ENCODE measurements at regions not wholly inside any gene's neighbourhood (a gene's known extent, or its start where the extent isn't known, plus 50 kb on each side); places are given as distances from the start of the nearest gene placed in this dataset.
"Not testable (repeated sequence)": the region's sequence is repeated elsewhere in the genome, so short reads cannot be mapped to it uniquely, and the experiment has no call there.

GRCh38 chrX:80508083-80508482, 87.8 kb downstream of the TENT5D start:
- H3K4me2 ChIP-seq (ENCODE audit: insufficient read depth, low read length); ATAC-seq (ENCODE audit: insufficient read depth, low read depth); H3K27ac ChIP-seq (ENCODE audit: low read length); H3K4me1 ChIP-seq (ENCODE audit: insufficient read depth, low read length); DNase-seq; H3K36me3 ChIP-seq (ENCODE audit: insufficient read depth, low read length); H3K9ac ChIP-seq (ENCODE audit: low read depth, low read length); H3K27me3 ChIP-seq (ENCODE audit: insufficient read depth, low read length, poor library complexity); H3K9me3 ChIP-seq (ENCODE audit: insufficient read depth, low read length, severe bottlenecking); H4K20me1 ChIP-seq (ENCODE audit: insufficient read depth, low read length); H3K4me3 ChIP-seq (ENCODE audit: low read depth in 1 of 2, low read length in 2 of 2); H3K79me2 ChIP-seq (ENCODE audit: insufficient read depth, low read length); H2AFZ ChIP-seq (ENCODE audit: low read depth, low read length): not testable (repeated sequence)

- no peak overlapping the region for H2AFZ ChIP-seq (ENCODE audit: low read depth, low read length)
Measured at GRCh38 chrX:80511969-80512760, 91.9 kb downstream of the TENT5D start.

GRCh38 chrX:80512924-80513323, 92.7 kb downstream of the TENT5D start:
- H3K79me2 ChIP-seq (ENCODE audit: insufficient read depth, low read length), result no peaks in the 10 kb centered on the region
- no peak for TF ChIP-seq CTCF (IDR thresholded peaks at IDR 0.05; ENCODE audit: borderline replicate concordance, extremely low read depth, low read length, poor library complexity, severe bottlenecking)
- TF ChIP-seq EZH2 (IDR thresholded peaks at IDR 0.05; ENCODE audit: borderline replicate concordance, low read depth, low read length, severe bottlenecking), result no peak
- no peak overlapping the region for H3K9ac ChIP-seq (ENCODE audit: low read depth, low read length)
- no peaks in the 10 kb centered on the region for H3K4me1 ChIP-seq (ENCODE audit: insufficient read depth, low read length)
- no peaks in the 10 kb centered on the region for H4K20me1 ChIP-seq (ENCODE audit: insufficient read depth, low read length)
- no peaks in the 10 kb centered on the region for H3K36me3 ChIP-seq (ENCODE audit: insufficient read depth, low read length)
- no peak for ATAC-seq (ENCODE audit: insufficient read depth, low read depth)
- no peak for DNase-seq
- no peak overlapping the region for H3K27ac ChIP-seq (ENCODE audit: low read length)
- no peak overlapping the region for H3K4me2 ChIP-seq (ENCODE audit: insufficient read depth, low read length)
- H3K9me3 ChIP-seq (ENCODE audit: insufficient read depth, low read length, severe bottlenecking), result no peaks in the 10 kb centered on the region
- no peaks in the 10 kb centered on the region for H3K27me3 ChIP-seq (ENCODE audit: insufficient read depth, low read length, poor library complexity)
- no peak overlapping the region for H3K4me3 ChIP-seq (ENCODE audit: low read depth in 1 of 2, low read length in 2 of 2)
- H2AFZ ChIP-seq (ENCODE audit: low read depth, low read length), result no peak overlapping the region

More at GRCh38 chrX:80511969-80512760, 91.9 kb downstream of the TENT5D start:
- DNase-seq (no peak), ATAC-seq (ENCODE audit: insufficient read depth, low read depth) (no peak)
- no peaks in the 10 kb centered on the region for H3K79me2 ChIP-seq (ENCODE audit: insufficient read depth, low read length)
- no peak overlapping the region for H3K4me3 ChIP-seq (ENCODE audit: low read depth in 1 of 2, low read length in 2 of 2)
- H3K4me1 ChIP-seq (ENCODE audit: insufficient read depth, low read length), result no peaks in the 10 kb centered on the region
- H4K20me1 ChIP-seq (ENCODE audit: insufficient read depth, low read length), result no peaks in the 10 kb centered on the region
- TF ChIP-seq CTCF (IDR thresholded peaks at IDR 0.05; ENCODE audit: borderline replicate concordance, extremely low read depth, low read length, poor library complexity, severe bottlenecking) (no peak), EZH2 (IDR thresholded peaks at IDR 0.05; ENCODE audit: borderline replicate concordance, low read depth, low read length, severe bottlenecking) (no peak)
- H3K27ac ChIP-seq (ENCODE audit: low read length), result no peak overlapping the region
- H3K9me3 ChIP-seq (ENCODE audit: insufficient read depth, low read length, severe bottlenecking), result no peaks in the 10 kb centered on the region
- H3K9ac ChIP-seq (ENCODE audit: low read depth, low read length), result no peak overlapping the region
- H3K4me2 ChIP-seq (ENCODE audit: insufficient read depth, low read length), result no peak overlapping the region
- no peaks in the 10 kb centered on the region for H3K27me3 ChIP-seq (ENCODE audit: insufficient read depth, low read length, poor library complexity)
- no peaks in the 10 kb centered on the region for H3K36me3 ChIP-seq (ENCODE audit: insufficient read depth, low read length)

- TF ChIP-seq CTCF (IDR thresholded peaks at IDR 0.05; ENCODE audit: borderline replicate concordance, extremely low read depth, low read length, poor library complexity, severe bottlenecking) (no peak), EZH2 (IDR thresholded peaks at IDR 0.05; ENCODE audit: borderline replicate concordance, low read depth, low read length, severe bottlenecking) (no peak)
- H4K20me1 ChIP-seq (ENCODE audit: insufficient read depth, low read length), result no peaks in the 10 kb centered on the region
- H2AFZ ChIP-seq (ENCODE audit: low read depth, low read length), result no peak overlapping the region
- no peak for ATAC-seq (ENCODE audit: insufficient read depth, low read depth)
- no peaks in the 10 kb centered on the region for H3K4me1 ChIP-seq (ENCODE audit: insufficient read depth, low read length)
- H3K9ac ChIP-seq (ENCODE audit: low read depth, low read length), result no peak overlapping the region
- no peak overlapping the region for H3K4me2 ChIP-seq (ENCODE audit: insufficient read depth, low read length)
- DNase-seq, result no peak
- no peak overlapping the region for H3K4me3 ChIP-seq (ENCODE audit: low read depth in 1 of 2, low read length in 2 of 2)
- H3K79me2 ChIP-seq (ENCODE audit: insufficient read depth, low read length), result no peaks in the 10 kb centered on the region
- no peaks in the 10 kb centered on the region for H3K9me3 ChIP-seq (ENCODE audit: insufficient read depth, low read length, severe bottlenecking)
- H3K36me3 ChIP-seq (ENCODE audit: insufficient read depth, low read length), result no peaks in the 10 kb centered on the region
- no peaks in the 10 kb centered on the region for H3K27me3 ChIP-seq (ENCODE audit: insufficient read depth, low read length, poor library complexity)
- no peak overlapping the region for H3K27ac ChIP-seq (ENCODE audit: low read length)
Measured at GRCh38 chrX:80513625-80514024, 93.4 kb downstream of the TENT5D start.

All from DND-41 (cell line).